Stimulated activated CD4-positive, alpha-beta T cell treated with anti-CD3 and anti-CD28 coated beads, Interleukin-4, amount 100 ng/mL, for 1 hour (primary cell): ENCODE measurements at regions not wholly inside any gene's neighbourhood (a gene's known extent, or its start where the extent isn't known, plus 50 kb on each side); places are given as distances from the start of the nearest gene placed in this dataset.
"Not testable (repeated sequence)": the region's sequence is repeated elsewhere in the genome, so short reads cannot be mapped to it uniquely, and the experiment has no call there.

Experiments used
- DNase-seq: peaks from one replicate; pipeline ENCODE4 v3.0.0-alpha.2; 2020

DNA sequence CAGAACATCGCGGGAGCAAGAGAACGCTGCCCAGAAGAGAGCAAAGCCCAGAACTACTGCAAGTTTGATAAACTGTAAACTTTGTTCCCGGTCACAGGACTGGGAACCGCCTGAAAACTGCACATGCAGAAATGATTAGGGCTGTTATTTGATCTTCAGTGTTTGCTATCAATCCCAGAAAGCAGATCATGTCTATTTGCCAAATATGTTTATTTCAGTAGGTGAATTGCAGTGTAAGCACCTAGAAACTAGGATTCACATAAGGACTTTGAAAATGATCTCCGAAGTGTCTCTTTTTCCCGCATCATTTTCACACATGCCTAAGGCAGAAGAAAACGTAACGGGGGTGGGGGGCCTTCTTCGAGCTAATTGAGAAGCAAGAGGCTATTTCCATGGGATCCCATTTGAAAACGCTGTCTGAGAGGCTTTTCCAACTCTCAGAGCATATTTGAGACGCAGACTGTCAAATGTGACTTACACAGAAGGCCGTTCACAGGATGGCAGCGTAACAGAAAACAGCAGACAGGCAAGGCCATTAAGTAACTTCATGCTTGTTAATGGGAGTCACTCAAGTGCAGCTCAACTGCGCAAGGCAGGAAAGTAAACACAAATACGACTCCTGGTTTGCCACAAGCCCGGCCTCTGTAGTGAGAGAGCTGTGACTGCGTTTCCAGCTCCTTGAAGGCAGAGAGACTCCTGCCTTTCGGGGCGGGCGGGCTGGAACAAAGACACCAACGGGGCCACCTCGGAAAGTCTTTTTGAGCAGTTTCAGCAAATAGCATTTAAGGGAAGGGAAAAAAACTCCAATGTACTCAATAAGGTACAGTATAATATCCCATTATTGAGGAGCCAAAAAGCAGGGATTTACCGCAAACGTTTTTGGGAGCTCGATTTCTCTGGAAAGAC, 144.7 kb upstream of the ZNF217 start:
- DNase-seq = no peak

DNA sequence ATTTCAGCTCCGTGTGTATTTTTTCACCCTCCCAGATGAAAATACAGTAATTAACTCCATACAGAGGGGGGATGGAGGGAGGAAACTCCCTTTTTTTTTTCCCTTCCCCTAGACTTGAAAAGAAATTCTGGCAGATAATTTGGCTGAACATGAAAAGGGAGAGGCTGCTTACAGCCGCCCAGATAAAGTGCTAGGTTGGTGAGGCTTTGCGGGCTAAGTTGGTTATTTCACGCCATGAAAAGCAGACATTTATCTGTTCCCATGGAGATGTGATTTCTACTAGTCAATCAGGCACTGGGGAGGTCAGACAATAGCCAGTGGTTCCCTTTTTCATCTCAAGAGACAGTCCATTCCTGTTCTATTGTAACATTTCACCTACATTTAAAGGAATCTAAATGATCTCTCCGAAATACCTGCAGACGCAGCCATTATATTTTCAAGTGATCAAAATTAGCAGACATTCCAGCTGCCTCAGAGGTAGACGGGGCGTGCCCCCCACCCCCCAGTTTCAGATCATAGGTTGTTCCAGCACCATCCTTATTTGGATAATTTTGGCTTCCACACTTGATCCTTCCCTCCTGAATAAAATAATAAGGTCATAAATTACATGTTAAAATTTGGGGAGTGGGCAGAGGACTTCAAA, 143.9 kb upstream of the ZNF217 start:
- no peak for DNase-seq

- no peak for DNase-seq
These were observed 143.2 kb upstream of the ZNF217 start for GRCh38 chr20:53736757-53737395.

DNA sequence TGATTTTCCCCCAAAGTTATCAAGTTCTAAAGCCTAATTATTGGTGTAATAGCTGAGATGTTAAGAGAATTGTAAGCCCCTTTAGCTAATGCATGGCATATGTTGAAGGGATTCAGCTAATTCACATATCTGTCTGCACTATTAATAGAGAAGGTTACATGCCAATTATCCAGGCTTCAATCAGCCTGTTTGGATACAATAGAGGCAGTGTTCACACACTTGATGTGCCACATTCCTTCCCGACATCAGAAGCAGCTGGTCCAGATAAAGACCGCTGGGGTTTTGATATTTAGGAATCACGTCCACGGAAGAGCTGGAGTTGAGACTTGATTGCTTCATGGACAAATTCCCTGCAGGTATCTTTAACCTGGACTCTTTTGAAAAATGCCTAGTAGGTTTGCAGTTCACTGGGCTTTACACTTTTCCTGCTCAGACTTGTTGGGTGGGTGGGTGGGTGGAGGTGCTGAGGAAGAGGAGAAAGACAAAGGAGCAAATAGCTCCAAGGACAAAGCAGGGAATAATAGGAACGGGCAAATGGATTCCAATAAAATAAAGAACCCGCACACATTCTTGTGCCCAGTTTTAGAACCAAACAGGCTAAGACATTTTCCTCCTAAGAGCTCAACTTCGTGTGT, 142.6 kb upstream of the ZNF217 start:
- no peak for DNase-seq

DNA sequence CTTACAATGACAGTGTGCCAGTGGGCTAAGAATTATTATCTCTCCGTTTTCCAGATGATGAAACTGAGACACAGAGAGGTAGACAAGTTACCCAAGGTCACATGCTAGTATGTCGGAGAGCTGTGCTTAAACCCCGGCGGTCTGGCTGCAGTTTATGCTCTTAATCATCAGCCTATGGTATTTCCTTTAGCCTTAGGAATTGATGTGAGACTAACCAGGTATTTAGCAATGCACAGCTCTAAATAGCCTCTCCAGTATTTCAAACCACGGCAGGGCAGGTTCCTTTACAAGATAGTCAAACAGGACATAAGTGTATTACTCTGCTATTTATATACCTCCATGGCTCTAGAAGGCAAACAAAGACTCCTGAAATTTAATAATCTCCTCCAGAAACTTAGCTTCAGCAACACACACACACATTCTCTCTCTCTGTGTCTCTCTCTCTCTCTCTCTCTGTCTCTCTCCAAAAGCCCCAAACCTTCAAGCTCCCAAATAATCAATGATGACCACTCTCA, 142.0 kb upstream of the ZNF217 start:
- no peak for DNase-seq

- no peak for DNase-seq
These were observed 140.5 kb upstream of the ZNF217 start for GRCh38 chr20:53734006-53734688.

DNA sequence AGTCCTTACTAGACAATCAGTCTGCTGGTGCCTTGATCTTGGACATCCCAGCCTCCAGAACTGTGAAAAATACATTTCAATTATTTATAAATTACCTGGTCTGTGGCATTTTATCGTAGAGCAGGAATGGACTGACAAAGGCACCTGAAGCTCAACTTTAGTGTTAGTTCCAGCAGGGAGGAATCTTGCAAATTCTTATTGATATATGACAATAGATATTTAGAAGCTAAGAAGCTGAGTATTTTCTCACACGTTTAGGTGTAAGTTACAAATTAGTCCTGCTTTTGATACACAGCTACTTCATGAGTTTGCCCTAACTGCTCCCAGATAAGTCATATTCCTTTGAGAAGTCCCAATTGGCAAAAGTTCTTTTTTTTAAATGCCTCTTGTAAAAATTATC, 138.0 kb upstream of the ZNF217 start:
- DNase-seq = no peak

DNA sequence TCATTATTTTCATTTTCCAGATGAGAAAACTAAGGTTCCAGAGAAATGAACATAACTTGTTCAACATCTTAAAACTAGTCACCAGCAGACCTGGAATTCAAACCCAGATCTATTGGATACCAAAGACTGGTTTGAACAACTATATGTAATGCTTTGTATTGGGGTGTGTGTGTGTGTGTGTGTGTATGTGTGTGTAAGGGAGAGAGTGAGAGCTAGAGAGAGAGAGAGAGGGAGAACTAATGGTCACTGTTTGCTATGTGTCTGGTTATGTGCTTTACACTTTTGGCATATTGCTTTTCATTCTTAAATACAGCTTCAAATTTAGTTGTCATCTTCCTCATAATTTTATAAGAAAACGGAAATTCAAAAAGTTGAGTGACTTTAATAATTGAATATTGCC, 134.7 kb upstream of the ZNF217 start:
- no peak for DNase-seq

- not testable (repeated sequence) for DNase-seq
These were observed 133.6 kb upstream of the ZNF217 start for GRCh38 chr20:53727239-53727638.

DNA sequence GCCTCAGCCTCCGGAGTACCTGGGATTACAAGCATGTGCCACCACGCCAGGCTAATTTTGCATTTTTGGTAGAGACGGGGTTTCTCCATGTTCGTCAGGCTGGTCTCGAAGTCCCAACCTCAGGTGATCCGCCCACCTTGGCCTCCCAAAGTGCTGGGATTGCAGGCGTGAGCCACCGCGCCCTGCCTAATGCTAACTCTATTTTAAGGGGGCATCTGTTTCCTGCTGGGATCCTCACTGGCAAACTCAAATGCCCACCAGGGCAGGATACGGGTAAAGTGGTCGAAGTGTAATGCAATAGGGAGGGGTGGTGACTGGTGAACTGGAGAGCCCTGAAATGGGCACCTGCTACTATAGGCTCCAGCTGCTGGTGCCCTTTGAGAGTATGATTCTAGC, 131.9 kb upstream of the ZNF217 start:
- no peak for DNase-seq

DNA sequence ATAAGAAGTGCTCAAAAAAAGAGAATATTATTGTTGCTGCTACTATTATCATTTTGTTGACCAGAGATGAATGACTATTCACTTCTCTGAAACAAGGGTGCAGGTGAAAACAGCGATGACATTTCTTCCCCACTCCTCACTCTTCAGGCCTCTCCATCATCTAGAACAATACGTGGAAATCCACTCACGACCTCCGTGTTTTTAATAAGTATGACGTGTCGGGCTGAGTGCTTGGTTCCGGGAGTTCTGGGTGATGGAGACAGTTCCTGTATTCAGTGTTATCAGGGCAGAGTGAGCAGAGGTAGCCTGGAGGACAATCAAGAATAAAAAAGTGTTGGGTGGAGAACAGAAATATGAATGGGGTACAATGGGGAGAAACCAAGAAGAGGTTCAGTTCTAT, 130.0 kb upstream of the ZNF217 start:
- DNase-seq = no peak

DNA sequence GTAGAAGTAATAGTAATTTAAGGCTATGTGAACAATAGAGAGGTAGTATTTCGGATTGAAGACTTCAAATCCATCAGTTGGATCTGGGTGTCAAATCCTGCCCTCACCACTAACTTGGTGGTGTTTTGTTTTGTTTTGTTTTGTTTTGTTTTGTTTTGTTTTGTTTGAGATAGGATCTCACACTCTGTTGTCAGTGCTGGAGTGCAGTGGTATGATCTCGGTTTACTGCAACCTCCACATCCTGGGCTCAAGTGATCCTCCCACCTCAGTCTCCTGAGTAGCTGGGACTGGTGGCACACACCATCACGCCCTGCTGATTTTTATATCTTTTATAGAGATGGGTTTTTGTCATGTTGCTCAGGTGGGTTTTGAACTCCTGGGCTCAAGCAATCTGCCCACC, 129.4 kb upstream of the ZNF217 start:
- no peak for DNase-seq

DNA sequence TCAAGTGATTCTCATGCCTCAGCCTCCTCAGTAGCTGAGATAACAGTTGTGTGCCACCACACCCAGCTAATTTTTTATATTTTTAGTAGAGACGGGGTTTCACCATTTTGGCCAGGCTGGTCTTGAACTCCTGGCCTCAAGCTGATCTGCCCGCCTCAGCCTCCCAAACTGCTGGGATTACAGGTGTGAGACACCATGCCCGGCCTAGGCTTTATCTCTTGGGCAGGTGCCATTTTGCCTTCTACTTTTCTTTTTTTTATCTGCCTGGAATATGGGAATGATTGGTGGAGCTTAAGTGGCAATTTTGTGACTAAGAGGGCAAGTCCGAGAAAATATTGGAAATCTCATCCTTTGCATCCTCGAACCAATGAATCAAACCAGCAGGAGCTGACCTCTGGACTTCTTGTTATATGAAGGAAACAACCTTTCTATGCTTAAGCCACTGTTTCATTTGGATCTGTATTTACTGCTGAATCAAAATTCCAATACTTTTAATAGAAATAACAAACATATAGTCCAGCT, 128.9 kb upstream of the ZNF217 start:
- DNase-seq = no peak

- not testable (repeated sequence) for DNase-seq
These were observed 127.9 kb upstream of the ZNF217 start for GRCh38 chr20:53721445-53721963.

- DNase-seq = not testable (repeated sequence)
These were observed 125.6 kb upstream of the ZNF217 start for GRCh38 chr20:53719171-53719803.

GRCh38 chr20:53718142-53719021, 124.7 kb upstream of the ZNF217 start:
- DNase-seq = no peak

DNA sequence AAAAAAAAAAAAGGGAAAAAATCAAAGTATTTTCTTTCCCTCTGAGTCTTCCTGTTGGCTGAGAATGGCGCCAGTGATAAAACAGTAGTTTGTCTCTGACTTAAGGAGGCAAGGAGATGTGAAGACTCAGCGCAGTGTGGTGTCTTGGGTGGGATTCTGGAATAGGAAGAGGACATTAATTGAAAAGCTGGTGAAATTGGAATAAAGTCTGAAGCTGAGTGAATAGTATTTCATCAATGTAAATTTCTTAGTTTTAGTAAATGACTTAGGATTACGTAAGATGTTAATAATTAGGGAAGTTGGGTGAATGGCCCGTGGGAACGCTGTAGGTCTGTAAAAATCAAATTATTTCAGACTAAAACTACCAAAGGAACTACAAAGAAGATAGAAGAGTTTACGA, 122.8 kb upstream of the ZNF217 start:
- no peak for DNase-seq

- no peak for DNase-seq
These were observed 120.9 kb upstream of the ZNF217 start for GRCh38 chr20:53714524-53714923.

GRCh38 chr20:53713328-53714056, 119.9 kb upstream of the ZNF217 start:
- DNase-seq = no peak
